HCT116 (cell line): ENCODE measurements at regions not wholly inside any gene's neighbourhood (a gene's known extent, or its start where the extent isn't known, plus 50 kb on each side); places are given as distances from the start of the nearest gene placed in this dataset.

Source experiments
- ATAC-seq: fragments of 200-7000 bp; cut with Tn5 transposase; 2 replicates; pipeline ENCODE4 v1.9.1; 2020; ENCODE audit warnings: mild to moderate bottlenecking, moderate library complexity
- BruUV-seq: library from RNA; stranded (reverse); fragments of 400-500 nt; replicated peaks from 2 replicates; lab custom pipeline; 2021; lab: Mats Ljungman, UMichigan
- CTCF ChIA-PET: fragments of 300-600 bp; sonication (Branson Sonifier 250); formaldehyde crosslinking; loops from one replicate; lab custom pipeline; 2021; ENCODE audit warnings: antibody characterized with exemption; lab: Charles Lee
- POLR2A ChIA-PET: fragments of 300-600, 350-600 bp; sonication (Branson Sonifier 250); formaldehyde crosslinking; loops from one replicate; lab custom pipeline; 2021; ENCODE audit warnings: antibody characterized with exemption; lab: Charles Lee
- RAD21 ChIA-PET, 2 experiments: fragments of 300-600 bp; sonication (Branson Sonifier 250); formaldehyde crosslinking; loops; one replicate each; lab custom pipeline; 2023; ENCODE audit warnings: low total read pairs in 2 of 2; ENCODE audit not compliant: uncharacterized antibody in 2 of 2, unreplicated experiment in 2 of 2, low non-redundant PET in 1 of 2; lab: Charles Lee
- DNase-seq: peaks from one replicate; pipeline ENCODE4 v3.0.0-alpha.2; 2010; ENCODE audit warnings: low read depth, low spot score
- H2AFZ ChIP-seq: fragments of 200-600 bp; shearing (Covaris generic), sonication (generic); 2 replicates; pipeline ENCODE4 v1.6.1; 2017; ENCODE audit warnings: low read depth, mixed run types, mixed read lengths, antibody characterized with exemption, low read length; ENCODE audit not compliant: poor library complexity, severe bottlenecking
- H3K27ac ChIP-seq: 2 replicates; pipeline ENCODE4 v1.5.1; 2012; ENCODE audit warnings: low read depth, low read length
- H3K27me3 ChIP-seq: fragments of 200-600 bp; sonication (generic); 2 replicates; pipeline ENCODE4 v1.6.1; 2016; ENCODE audit warnings: mixed run types, low read length, mixed read lengths; ENCODE audit not compliant: insufficient read depth
- H3K36me3 ChIP-seq, 2 experiments: fragments of 200-500 bp in 1 of 2; fragments of 200-600 bp in 1 of 2; sonication (Bioruptor generic) in 1 of 2; sonication (generic) in 1 of 2; 2 replicates each; pipeline versions ENCODE4 v1.5.1 to v1.6.1; 2014 to 2016; ENCODE audit warnings: low read length in 2 of 2, inconsistent platforms in 1 of 2, mixed read lengths in 1 of 2, mixed run types in 1 of 2; ENCODE audit not compliant: insufficient read depth in 2 of 2, control insufficient read depth in 1 of 2
- H3K4me1 ChIP-seq, 2 experiments: fragments of 200-600 bp in 1 of 2; sonication (generic) in 1 of 2; 2 replicates each; pipeline versions ENCODE4 v1.5.1 to v1.6.1; 2012 to 2017; ENCODE audit warnings: low read length in 2 of 2, inconsistent platforms in 1 of 2, mild to moderate bottlenecking in 1 of 2, mixed read lengths in 1 of 2, mixed run types in 1 of 2, moderate library complexity in 1 of 2; ENCODE audit not compliant: insufficient read depth in 2 of 2, control insufficient read depth in 1 of 2
- H3K4me2 ChIP-seq: fragments of 200-600 bp; sonication (generic); 2 replicates; pipeline ENCODE4 v1.6.1; 2017; ENCODE audit warnings: mixed run types, low read length, mixed read lengths
- H3K4me3 ChIP-seq, 2 experiments: fragments of 200-600 bp in 1 of 2; sonication (generic) in 1 of 2; replicated peaks in 1 of 2; 2 replicates each; pipeline ENCODE4 v1.5.1; 2011 to 2016; ENCODE audit warnings: low read length in 2 of 2, control low read depth in 1 of 2, low read depth in 1 of 2, mild to moderate bottlenecking in 1 of 2, mixed read lengths in 1 of 2, mixed run types in 1 of 2
- H3K79me2 ChIP-seq: fragments of 200-600 bp; sonication (generic); 2 replicates; pipeline ENCODE4 v1.6.1; 2017; ENCODE audit warnings: mild to moderate bottlenecking, mixed run types, low read length, moderate library complexity, mixed read lengths; ENCODE audit not compliant: insufficient read depth
- H3K9ac ChIP-seq: fragments of 200-600 bp; sonication (generic); 2 replicates; pipeline ENCODE4 v1.6.1; 2016; ENCODE audit warnings: low read length, mixed read lengths
- H3K9me2 ChIP-seq: fragments of 200-600 bp; sonication (generic), shearing (Covaris generic); 2 replicates; pipeline ENCODE4 v1.6.1; 2017; ENCODE audit warnings: mixed run types, mild to moderate bottlenecking, moderate library complexity; ENCODE audit not compliant: insufficient read depth
- H3K9me3 ChIP-seq, 2 experiments: fragments of 200-500 bp in 1 of 2; fragments of 200-600 bp in 1 of 2; sonication (Bioruptor generic) in 1 of 2; sonication (generic) in 1 of 2; 2 replicates each; pipeline ENCODE4 v1.6.1; 2014 to 2017; ENCODE audit warnings: low read length in 2 of 2, mixed read lengths in 2 of 2, inconsistent platforms in 1 of 2, low read depth in 1 of 2, mild to moderate bottlenecking in 1 of 2, mixed run types in 1 of 2, moderate library complexity in 1 of 2; ENCODE audit not compliant: control insufficient read depth in 1 of 2, insufficient read depth in 1 of 2
- H4K20me1 ChIP-seq: fragments of 200-600 bp; sonication (generic), shearing (Covaris generic); 2 replicates; pipeline ENCODE4 v1.6.1; 2017; ENCODE audit warnings: mixed run types, mild to moderate bottlenecking, moderate library complexity; ENCODE audit not compliant: insufficient read depth
- CBX3 ChIP-seq: IDR thresholded peaks from 2 replicates; pipeline ENCODE4 v1.6.1; 2012; ENCODE audit warnings: low read depth
- CEBPB ChIP-seq: IDR thresholded peaks from 2 replicates; pipeline ENCODE4 v1.6.1; 2012; ENCODE audit warnings: low read depth
- CTCF ChIP-seq, 3 experiments: fragments of 200-600 bp in 1 of 3; sonication (generic) in 1 of 3; IDR thresholded peaks in 2 of 3; conservative IDR thresholded peaks in 1 of 3; 2 replicates each; pipeline ENCODE4 v1.5.1; 2012 to 2017; ENCODE audit warnings: low read depth in 2 of 3, low read length in 2 of 3, antibody characterized with exemption in 1 of 3, borderline replicate concordance in 1 of 3, control low read depth in 1 of 3, mild to moderate bottlenecking in 1 of 3, mixed read lengths in 1 of 3, mixed run types in 1 of 3, moderate library complexity in 1 of 3; ENCODE audit not compliant: insufficient read depth in 1 of 3
- EZH2phosphoT487 ChIP-seq: fragments of 200-600 bp; IDR thresholded peaks from 2 replicates; pipeline ENCODE4 v1.6.1; 2018; ENCODE audit warnings: antibody characterized with exemption, borderline replicate concordance
- FOSL1 ChIP-seq: IDR thresholded peaks from 2 replicates; pipeline ENCODE4 v1.6.1; 2012; ENCODE audit warnings: low read depth
- JUND ChIP-seq: IDR thresholded peaks from 2 replicates; pipeline ENCODE4 v1.6.1; 2012
- MAX ChIP-seq: IDR thresholded peaks from 2 replicates; pipeline ENCODE4 v1.6.1; 2012
- POLR2A ChIP-seq: IDR thresholded peaks from 2 replicates; pipeline ENCODE4 v1.7.0; 2011; ENCODE audit warnings: borderline replicate concordance; ENCODE audit not compliant: insufficient read depth, insufficient read length; ENCODE audit errors: extremely low read depth
- POLR2AphosphoS5 ChIP-seq: IDR thresholded peaks from 2 replicates; pipeline ENCODE4 v1.6.1; 2011; ENCODE audit warnings: mild to moderate bottlenecking, low read depth, low read length, moderate library complexity
- RAD21 ChIP-seq: IDR thresholded peaks from 2 replicates; pipeline ENCODE4 v1.6.1; 2012; ENCODE audit warnings: low read depth, mild to moderate bottlenecking
- REST ChIP-seq: IDR thresholded peaks from 2 replicates; pipeline ENCODE4 v1.6.1; 2012; ENCODE audit warnings: low read depth
- SRF ChIP-seq: IDR thresholded peaks from 2 replicates; pipeline ENCODE4 v1.6.1; 2012; ENCODE audit warnings: low read depth
- YY1 ChIP-seq: IDR thresholded peaks from 2 replicates; pipeline ENCODE4 v1.6.1; 2011; ENCODE audit warnings: low read length, low read depth, moderate library complexity, mild to moderate bottlenecking; ENCODE audit not compliant: insufficient replicate concordance; ENCODE audit errors: extremely low read depth
- ZFX ChIP-seq: fragments of 450-650 bp; IDR thresholded peaks from 2 replicates; pipeline ENCODE4 v1.6.1; 2017
- ZNF274 ChIP-seq: fragments of 200-500 bp; sonication (Bioruptor generic); IDR thresholded peaks from 2 replicates; pipeline ENCODE4 v1.6.1; 2014; ENCODE audit warnings: mild to moderate bottlenecking, low read depth, low read length, inconsistent platforms
- intact Hi-C: fragments of 100-400 bp; cut with micrococcal nuclease; formaldehyde crosslinking; loops from 2 replicates; pipeline ENCODE4 v1.10.0; 2022

GRCh38 chr5:125209650-125210049, 463.2 kb upstream of the ZNF608 start:
- H3K27ac ChIP-seq, result no peak overlapping the region
- H3K9me2 ChIP-seq, result no peaks in the 10 kb centered on the region
- ATAC-seq (no peak), DNase-seq (no peak)
- no TSS peak for BruUV-seq
- POLR2A ChIA-PET, result no interaction called here
- H3K4me2 ChIP-seq, result no peak overlapping the region
- no peaks in the 10 kb centered on the region for H3K9me3 ChIP-seq
- no peak overlapping the region for H2AFZ ChIP-seq
- intact Hi-C loops, result no loop called here
- no peaks in the 10 kb centered on the region for H3K79me2 ChIP-seq
- no peaks in the 10 kb centered on the region for H4K20me1 ChIP-seq
- H3K4me1 ChIP-seq, result no peaks in the 10 kb centered on the region
- RAD21 ChIA-PET, result interaction anchor here in 1 of 2 experiments (0.6 kb wide), 1 partner anchor 116 kb away, joined by 3 read pairs; no protein-coding TSS in a partner anchor
- TF ChIP-seq ZFX (no peak), JUND (no peak), ZNF274 (no peak), POLR2AphosphoS5 (no peak), YY1 (no peak), CBX3 (no peak), CEBPB (no peak), MAX (no peak), REST (no peak), EZH2phosphoT487 (no peak), POLR2A (no peak), FOSL1 (no peak), RAD21 (no peak), CTCF (IDR thresholded peaks at IDR 0.05 in 2 of 3, conservative IDR thresholded peaks at IDR 0.05 in 1 of 3; ENCODE audit: borderline replicate concordance in 1 of 3, insufficient read depth in 1 of 3, low read depth in 2 of 3, low read length in 2 of 3) (no peak), SRF (no peak)
- H3K4me3 ChIP-seq, result no peak overlapping the region
- CTCF ChIA-PET, result no interaction called here
- no peaks in the 10 kb centered on the region for H3K27me3 ChIP-seq
- no peaks in the 10 kb centered on the region for H3K36me3 ChIP-seq
- H3K9ac ChIP-seq, result no peak overlapping the region
